GM18502 (cell line): ENCODE measurements at regions not wholly inside any gene's neighbourhood (a gene's known extent, or its start where the extent isn't known, plus 50 kb on each side); places are given as distances from the start of the nearest gene placed in this dataset.

ENCODE experiments used
- ATAC-seq: cut with Tn5 transposase; IDR thresholded peaks from one replicate; pipeline ENCODE4 v1.9.1; 2021; ENCODE audit warnings: mild to moderate bottlenecking; ENCODE audit not compliant: unreplicated experiment, poor library complexity

GRCh38 chr3:189040656-189041335, 131.0 kb upstream of the TPRG1 start:
- ATAC-seq: no peak

GRCh38 chr3:189041482-189042090, 130.2 kb upstream of the TPRG1 start:
- ATAC-seq: peak; percentile 100

- no peak for ATAC-seq
Observed at GRCh38 chr3:189042832-189043231, 128.9 kb upstream of the TPRG1 start.

GRCh38 chr3:189049458-189050236, 122.1 kb upstream of the TPRG1 start:
- ATAC-seq: no peak

- no peak for ATAC-seq
Observed at GRCh38 chr3:189053322-189053721, 118.4 kb upstream of the TPRG1 start.

GRCh38 chr3:189056646-189057335, 115.0 kb upstream of the TPRG1 start:
- ATAC-seq: no peak

- no peak for ATAC-seq
Observed at GRCh38 chr3:189057369-189057768, 114.4 kb upstream of the TPRG1 start.

- no peak for ATAC-seq
Observed at GRCh38 chr3:189058071-189058470, 113.7 kb upstream of the TPRG1 start.

- ATAC-seq: no peak
Observed at GRCh38 chr3:189070965-189071364, 100.8 kb upstream of the TPRG1 start.

- peak; percentile 79 for ATAC-seq
Observed at GRCh38 chr3:189071446-189071845, 100.3 kb upstream of the TPRG1 start.

- no peak for ATAC-seq
Observed at GRCh38 chr3:189076449-189076848, 95.3 kb upstream of the TPRG1 start.

- ATAC-seq: no peak
Observed at GRCh38 chr3:189080745-189081144, 91.0 kb upstream of the TPRG1 start.

GRCh38 chr3:189082666-189083427, 88.9 kb upstream of the TPRG1 start:
- ATAC-seq: no peak

GRCh38 chr3:189084620-189085019, 87.2 kb upstream of the TPRG1 start:
- ATAC-seq: no peak

GRCh38 chr3:189092547-189092946, 79.2 kb upstream of the TPRG1 start:
- no peak for ATAC-seq

GRCh38 chr3:189094539-189094938, 77.2 kb upstream of the TPRG1 start:
- no peak for ATAC-seq

GRCh38 chr3:189096092-189096491, 75.7 kb upstream of the TPRG1 start:
- ATAC-seq: no peak

- no peak for ATAC-seq
Observed at GRCh38 chr3:189099031-189099471, 72.7 kb upstream of the TPRG1 start.

GRCh38 chr3:189099505-189100290, 72.1 kb upstream of the TPRG1 start:
- no peak for ATAC-seq
